Occipital lobe (tissue), 1 donor: ENCODE measurements at regions not wholly inside any gene's neighbourhood (a gene's known extent, or its start where the extent isn't known, plus 50 kb on each side); places are given as distances from the start of the nearest gene placed in this dataset.
"Not testable (repeated sequence)": the region's sequence is repeated elsewhere in the genome, so short reads cannot be mapped to it uniquely, and the experiment has no call there.

Source experiments
- DNase-seq: peaks from one replicate; lab custom pipeline; 2025; lab: John Stamatoyannopoulos, UW

DNA sequence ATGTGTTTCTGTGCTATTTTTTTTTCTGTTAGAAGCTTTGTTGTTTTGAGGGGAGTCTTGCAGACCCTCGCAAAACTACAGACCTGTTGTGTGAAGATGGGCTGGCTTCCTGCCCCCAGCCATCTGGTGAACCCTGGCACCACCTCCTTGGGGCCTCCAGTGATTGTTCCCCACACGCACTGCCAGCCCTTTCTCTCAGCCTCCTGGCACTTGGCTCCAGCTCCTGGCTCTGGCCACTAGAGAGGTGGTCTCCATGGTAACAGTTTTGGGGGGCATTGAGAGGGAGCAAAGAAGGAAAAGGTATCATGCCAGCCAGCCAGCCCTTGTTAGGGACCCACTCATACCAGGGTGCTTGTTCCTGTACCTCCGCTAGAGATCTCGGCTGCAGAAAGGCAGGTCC, 176.4 kb upstream of the RPH3A start:
- DNase-seq: no peak

DNA sequence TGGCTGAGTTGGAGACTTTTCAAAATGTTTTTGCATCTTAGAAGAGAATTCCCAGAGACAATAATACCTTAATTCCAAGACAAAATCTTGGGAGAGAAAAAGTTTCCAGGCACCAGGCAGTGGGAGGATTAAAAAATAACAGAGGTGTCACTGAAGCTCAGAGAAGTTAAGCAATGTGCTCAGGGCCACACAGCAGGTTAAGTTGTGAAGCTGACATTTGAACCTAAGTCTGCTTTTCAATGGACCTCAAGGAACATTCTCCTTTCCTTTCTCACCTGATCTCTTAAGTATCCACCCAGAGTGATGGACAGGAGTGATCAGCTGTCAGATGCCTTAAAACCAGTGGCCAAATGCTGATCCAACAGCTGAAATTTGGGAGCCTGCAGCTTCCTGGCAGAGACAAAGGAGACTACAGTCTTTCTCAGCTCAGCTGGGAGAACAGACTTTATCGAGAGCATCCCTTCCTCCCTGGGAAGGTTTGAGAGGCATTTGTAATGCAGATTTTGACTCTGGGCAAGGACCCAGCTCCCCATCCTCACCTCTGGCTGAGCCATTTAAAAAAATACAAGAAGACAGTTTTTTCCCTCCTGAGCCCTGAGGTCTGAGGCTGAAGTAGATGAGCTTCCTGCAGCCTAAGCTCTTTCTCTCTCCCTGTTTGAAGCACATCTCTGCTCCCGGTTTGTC, 174.9 kb upstream of the RPH3A start:
- DNase-seq: no peak

DNA sequence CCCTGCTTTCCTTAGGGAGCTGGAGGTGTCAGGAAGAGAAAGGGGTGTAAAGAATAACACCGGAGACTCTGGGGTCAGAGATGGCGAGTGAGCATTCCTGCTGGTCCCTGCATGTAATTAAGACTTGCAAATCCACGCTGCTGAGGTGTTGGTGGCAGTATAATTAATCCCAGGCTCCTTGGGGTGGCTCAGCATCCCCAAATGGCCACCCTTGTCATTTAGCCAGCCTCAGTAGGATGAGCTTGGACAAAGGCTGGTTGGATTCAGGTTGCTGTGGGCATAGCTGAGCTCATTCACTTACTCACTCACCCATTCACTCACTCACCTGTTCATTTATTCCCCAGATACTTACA, 174.4 kb upstream of the RPH3A start:
- no peak for DNase-seq

DNA sequence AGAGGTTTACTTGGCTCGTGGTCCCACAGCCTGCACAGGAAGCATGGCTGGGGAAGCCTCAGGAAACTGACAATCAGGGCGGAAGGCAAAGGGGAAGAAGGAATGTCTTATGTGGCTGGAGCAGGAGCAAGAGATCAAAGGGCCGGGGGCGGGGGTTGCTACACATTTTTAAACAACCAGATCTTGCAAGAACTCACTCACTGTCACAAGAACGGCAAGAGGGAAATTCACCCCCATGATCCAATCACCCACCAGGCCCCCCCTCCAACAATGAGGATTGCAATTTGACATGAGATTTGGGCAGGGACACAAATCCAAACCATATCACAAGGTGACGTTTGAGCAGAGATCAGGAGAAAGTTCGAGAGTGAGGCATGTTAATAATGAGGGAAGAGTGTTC, 163.7 kb upstream of the RPH3A start:
- no peak for DNase-seq

DNA sequence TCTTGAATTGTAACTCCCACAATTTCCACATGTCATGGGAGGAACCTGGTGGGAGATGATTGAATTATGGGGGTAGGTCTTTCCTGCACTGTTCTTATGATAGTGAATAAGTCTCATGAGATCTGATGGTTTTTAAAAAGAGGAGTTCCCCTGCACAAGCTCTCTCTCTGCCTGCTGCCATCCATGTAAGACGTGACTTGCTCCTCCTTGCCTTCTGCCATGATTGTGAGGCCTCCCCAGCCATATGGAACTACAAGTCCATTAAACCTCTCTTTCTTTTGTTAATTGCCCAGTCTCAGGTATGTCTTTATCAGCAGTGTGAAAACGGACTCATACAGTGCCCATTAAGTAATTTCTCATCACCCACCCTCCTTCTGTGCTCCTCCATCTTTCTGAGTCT, 159.6 kb upstream of the RPH3A start:
- DNase-seq: not testable (repeated sequence)

DNA sequence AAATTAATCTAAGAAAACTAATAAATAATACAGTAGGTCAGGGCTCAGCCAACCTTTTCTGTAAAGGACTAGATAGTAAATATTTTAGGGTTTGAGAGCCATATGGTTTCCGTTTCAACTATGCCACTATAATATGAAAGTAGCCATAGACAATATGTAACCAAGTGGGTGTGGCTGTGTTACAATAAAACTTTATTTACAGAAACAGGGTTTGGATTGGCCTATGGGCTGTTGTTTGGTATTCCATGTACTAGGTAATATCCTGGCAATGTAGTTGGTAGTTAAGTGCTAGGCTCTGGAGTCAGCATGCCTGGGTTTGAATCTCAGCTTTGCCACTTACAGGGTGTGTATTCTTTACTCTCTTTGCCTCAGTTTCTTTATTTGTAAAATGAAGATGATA, 156.5 kb upstream of the RPH3A start:
- DNase-seq: no peak

DNA sequence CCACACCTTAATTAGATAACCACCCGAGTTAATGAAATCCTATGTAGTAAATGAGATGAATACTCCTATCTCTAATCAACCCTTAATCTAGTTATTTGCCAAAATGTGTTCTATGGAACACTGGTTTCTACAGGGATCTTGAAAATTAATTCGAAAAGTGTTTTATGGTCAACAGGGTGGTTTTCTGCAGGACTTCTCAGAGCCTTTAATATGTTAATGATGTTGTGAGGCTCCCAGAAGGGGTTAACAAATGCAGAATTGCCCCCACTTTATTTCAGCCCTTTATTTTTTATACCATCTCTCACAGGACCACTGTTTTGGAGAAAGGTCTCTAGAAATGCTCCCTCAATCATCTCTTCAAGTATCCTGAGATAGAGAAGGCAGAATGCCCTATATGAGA, 153.1 kb upstream of the RPH3A start:
- no peak for DNase-seq

DNA sequence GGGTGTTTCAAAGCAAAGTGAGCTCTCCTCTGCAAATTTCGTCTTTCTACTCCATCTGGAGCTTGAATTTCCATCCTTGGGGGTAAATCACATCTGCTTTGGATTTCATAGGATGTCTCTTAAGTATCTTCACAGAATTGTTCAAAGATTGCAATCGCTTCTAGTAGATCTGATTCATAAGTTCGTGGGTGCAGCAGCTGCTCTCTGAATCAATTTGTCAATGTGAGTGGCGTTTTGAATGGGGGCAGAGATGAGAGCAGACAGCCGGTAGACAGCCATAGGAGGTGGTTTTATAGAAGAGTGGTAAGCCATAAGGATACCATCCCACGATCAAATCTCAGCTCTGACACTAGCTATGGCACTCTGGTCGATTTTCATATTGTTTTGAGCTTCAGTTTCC, 146.0 kb upstream of the RPH3A start:
- DNase-seq: no peak

DNA sequence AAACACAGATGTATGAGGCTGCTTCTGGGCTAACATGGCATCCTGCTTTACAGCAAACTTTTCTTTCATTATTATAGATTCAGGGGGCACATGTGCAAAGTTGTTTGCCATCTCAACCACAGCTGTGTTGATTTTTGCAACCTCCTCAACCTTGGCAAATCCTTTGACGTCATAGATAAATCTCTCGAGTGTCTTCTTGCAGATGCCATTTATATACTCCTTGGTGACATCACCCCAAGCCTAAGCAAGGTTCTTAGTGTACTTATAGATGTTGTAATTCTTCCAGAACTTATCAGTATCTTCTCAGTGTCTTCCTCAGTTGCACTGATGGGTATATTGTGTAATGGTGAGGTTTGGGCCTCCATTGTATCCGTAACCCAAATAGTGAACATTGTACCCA, 135.4 kb upstream of the RPH3A start:
- DNase-seq: no peak

DNA sequence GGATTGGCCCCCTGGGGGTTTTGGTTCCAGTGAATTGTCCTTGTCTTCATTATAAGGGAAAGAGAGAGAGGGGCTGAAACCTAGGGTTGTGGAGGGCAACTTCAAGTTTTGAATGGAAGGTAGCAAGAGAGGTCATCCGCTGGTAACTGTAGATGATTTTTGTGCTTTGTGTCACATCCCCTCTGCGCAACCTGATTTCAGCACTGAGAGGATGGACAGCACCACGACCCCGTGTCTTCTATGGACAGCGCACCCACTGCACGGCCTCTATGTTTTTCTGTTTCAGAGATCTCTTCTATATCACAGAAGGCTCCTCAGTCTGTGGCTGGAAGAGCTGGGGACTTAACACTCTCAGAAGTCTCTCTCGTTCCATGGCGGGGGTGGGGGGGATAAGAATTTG, 127.0 kb upstream of the RPH3A start:
- DNase-seq: no peak

DNA sequence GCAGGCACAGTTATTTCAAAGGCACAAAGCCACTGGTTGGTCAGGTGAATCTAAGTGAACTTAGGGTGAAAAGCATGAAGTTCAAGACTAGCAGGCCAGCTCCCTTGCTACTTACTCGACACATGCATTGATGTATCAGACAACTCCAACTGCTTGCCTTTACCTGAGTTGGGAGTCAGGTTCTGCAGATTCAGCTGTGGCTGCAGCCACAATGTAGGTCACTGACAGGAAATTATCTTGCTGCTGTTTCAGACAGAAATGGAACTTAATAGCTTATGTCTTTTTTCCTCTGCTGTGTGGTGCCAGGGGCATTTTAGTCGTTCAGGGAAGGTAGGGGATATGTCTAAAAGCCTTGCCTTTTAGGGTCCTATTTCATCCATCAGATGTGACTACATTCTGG, 125.6 kb upstream of the RPH3A start:
- no peak for DNase-seq

DNA sequence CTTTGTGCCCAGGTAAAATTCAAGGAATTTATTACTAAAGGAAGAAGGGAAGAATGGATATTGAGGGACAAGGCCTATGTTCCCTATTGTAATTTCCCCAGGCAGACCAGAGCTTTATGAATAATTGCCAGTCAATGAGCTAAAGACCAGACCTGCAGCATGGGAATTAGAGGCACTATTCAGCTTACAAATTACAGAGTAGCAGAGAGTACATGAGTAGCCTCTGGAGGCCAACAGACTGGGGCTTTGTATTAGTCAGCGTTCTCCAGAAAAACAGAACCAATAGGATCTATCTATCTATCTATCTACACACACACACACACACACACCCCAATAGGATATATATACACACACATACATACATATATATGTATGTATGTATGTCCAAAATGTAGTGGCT, 120.0 kb upstream of the RPH3A start:
- DNase-seq: no peak

DNA sequence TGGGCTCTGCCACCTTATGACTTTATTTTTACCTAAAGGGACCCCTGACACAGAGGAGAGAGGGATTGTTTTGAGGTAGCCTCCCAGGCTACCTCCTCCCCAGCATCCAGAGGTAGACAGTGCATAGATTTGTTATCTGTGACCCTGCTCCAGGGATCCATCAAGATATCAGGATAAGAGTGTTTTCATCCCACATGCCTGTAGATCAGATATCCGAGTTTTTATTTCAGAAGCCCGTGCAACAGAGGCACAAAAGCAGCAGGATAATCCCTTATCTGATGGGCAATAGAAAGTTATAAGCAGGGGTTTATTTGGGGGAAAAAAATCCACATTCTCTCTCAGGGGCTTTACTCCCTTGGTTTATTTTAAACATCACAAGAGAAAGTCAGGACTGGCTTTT, 117.0 kb upstream of the RPH3A start:
- DNase-seq: no peak

DNA sequence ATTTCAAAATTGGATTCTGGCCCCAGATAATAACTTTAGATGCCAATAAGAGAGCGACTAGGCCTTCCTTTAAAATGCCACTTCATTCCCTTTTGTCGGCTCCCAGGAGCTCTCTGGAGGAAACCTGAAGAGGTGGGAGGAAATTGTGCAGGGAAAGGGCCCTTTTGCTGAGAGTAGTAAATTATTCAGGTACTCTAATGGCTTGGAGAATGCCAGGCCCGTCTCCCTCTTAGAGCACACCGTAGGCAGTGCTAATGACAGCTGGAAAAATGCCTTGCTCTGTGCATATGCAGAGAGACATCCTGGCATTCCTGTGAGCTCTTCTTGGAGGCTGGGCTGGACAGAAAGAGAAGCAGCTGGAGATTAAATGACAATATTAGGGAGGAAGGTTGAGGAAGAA, 115.0 kb upstream of the RPH3A start:
- no peak for DNase-seq

DNA sequence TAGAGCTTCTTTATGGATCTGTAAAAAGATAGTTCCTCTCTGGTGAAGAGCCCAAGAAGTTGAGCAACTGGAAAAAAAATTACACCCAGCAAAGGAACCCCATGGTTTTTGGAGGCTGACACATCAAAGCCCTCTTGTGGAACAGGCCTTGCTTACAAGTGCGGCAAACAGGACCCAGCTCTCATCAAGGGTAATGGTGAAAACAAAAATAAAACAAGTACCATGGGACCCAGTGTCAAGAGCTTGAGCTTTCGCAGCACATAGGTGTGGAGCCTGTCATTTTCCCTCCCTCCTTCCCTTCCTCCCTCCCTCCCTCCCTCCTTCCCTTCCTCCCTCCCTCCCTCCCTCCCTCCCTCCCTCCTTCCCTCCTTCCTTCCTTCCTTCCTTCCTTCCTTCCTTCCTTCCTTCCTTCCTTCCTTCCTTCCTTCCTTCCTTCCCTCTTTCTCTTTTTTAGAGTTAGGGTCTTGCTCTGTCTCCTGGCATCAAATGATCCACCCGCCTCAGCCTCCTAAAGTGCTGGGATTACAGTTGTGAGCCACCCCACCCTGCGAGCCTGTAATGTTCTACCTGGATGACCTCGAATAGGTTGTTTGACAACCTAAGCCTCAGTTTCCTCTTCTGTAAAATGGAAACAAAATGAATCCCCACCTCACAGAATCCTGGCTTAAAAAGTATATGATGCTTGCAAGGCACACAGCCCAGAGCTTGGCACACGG, 114.3 kb upstream of the RPH3A start:
- DNase-seq: no peak

DNA sequence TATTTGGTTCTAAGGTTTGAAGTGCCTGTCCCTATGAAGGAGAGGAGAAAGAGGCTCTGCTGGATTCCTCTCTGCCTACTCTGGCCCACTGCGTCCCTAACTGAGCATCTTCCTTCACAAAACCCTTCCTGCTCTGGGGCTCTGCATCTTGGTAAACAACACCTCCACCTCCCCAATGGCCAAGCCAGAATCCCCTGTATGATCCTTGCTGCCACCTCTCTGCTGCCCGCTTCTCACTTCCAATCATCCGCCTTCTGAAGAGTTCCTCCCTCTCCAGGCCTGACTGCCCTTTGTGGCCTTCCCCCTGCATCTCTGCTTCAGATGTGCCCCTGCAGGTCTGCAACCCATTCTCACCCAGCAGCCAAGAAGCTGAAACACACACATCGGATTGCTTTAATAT, 110.6 kb upstream of the RPH3A start:
- no peak for DNase-seq

DNA sequence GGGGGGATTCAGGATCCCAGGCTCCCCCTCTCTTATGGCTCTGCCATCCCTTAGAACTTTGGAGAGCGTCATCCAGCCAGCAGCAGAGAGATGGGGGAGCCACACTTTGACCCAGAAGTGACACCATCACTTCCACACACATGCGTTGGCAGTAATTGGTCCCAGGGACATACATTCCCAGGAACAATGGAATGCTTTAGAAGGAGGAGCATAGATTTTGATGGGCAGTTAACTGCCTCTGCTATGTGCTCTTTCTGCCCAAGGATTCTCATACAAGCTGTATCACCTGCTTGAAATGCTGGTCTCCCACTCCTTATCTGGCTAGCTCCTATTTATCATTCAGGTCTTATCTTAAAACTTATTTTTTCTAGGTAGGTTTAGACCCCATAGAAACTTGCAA, 109.0 kb upstream of the RPH3A start:
- no peak for DNase-seq

DNA sequence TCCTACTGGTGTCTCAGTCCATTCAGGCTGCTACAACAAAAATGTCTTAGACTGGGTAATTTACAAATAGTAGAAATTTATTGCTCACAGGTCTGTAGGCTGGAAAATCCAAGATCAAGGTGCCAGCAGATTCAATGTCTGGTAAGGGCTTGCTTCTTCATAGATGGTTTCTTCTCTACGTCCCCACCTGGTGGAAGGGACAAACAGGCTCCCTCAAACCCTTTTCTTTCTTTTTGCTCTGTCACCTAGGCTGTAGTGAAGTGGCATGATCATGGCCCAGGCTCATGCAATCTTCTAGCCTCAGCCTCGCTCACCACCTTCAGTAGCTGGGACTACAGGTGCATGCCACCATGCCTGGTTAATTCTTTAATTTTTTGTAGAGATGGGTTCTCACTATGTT, 106.8 kb upstream of the RPH3A start:
- DNase-seq: no peak

DNA sequence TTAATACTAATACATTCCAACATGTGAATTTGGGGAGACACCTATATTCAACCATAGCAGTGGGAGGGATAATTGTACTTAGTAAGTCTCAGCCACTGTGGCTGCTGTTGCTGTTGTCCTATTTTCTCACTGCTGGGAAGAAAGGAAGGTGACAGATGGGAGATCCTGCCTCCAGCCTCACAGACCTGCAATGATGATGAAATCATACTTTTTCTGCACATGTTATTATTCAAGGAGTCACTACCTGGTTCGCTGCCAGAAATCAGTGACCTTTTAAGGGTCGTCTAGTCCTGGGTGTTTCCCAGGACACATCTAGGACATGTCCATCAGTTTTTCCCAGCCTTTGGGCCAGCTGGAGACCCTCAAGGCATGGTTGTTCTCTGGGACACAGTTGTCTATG, 106.2 kb upstream of the RPH3A start:
- no peak for DNase-seq

DNA sequence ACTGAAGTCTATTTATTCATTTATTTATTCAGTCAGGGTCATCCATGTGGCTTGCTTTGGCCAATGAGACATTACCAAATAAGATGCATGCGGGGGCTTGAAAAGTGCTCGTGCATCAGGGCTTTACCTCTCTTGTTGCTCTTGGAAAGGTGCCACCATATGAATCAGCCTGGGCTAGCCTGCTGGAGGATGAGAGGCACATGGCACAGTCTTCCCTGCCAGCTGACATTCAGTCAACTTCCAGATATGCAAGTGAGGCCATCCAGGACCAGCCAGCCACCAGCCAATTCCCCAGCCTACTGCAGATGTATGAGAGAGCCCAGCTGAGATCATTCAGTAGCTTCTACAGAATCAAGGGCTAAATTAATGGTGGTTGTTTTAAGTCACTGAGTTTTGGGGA, 105.2 kb upstream of the RPH3A start:
- DNase-seq: peak; percentile 54

DNA sequence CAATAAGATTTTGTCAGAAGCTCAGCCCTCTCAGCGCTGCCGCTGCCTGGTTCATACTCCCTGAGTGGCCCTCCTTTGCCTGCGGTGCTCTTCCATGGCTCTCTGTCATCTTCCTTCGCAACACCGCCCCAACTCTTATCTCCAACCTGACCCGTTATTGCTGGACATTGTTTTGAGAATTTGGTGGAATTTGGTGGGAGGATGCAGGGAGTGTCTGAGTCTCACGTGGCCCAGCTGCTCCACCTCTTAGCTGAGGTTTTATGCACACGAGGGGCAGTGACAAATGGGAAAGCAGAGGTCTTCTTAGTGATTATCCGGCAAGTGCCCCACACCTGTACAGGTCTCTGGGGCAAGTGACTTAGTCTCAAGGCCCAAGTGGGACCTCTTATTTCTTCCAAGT, 97.5 kb upstream of the RPH3A start:
- no peak for DNase-seq

DNA sequence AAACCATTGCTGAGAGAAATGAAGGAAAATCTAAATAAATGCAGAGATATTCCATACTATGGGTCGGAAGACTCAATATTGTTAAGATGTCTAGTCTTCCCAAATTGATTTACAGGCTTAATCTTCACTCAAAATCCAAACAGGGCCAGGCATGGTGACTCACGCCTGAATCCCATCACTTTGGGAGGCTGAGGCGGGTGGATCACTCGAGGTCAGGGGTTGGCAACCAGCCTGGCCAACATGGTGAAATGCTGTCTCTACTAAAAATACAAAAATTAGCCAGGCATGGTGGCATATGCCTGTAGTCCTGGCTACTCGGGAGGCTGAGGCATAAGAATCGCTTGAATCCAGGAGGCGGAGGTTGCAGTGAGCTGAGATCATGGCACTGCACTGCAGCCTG, 94.1 kb upstream of the RPH3A start:
- DNase-seq: not testable (repeated sequence)

DNA sequence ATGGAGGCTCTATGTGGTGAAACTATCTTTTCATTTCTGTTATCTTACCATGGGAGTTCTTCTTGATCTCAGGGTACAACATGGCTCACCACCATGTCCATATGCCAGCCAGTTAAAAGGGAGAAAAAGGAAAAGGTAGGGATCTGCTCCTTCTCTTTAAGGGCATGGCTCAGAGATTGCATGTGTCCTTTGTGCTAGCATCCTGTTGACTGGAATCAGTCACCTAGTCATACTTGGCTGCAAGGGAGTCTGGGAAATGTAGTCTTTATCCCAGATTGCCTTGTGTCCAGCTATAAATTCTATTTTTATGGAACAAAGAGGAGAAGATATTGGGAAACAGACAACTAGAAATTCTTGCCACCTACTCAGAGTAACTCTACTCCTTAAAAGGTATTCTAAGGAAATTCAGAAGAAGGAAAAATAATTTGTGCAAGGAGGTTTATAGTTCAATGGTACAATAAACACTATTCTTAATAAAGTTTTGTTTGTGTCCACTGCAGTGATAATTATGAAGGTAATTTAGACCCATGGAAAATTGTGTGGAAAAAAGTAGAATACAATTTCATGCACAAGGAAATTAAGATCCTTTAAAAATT, 86.4 kb upstream of the RPH3A start:
- no peak for DNase-seq
